Astrocyte of the cerebellum (primary cell): ENCODE measurements at regions not wholly inside any gene's neighbourhood (a gene's known extent, or its start where the extent isn't known, plus 50 kb on each side); places are given as distances from the start of the nearest gene placed in this dataset.
"Not testable (repeated sequence)": the region's sequence is repeated elsewhere in the genome, so short reads cannot be mapped to it uniquely, and the experiment has no call there.

ENCODE experiments used
- DNase-seq: peaks from one replicate; pipeline ENCODE4 v3.0.0-alpha.2; 2011; ENCODE audit warnings: low read depth
- H3K4me3 ChIP-seq: 2 replicates; pipeline ENCODE4 v1.5.1; 2011; ENCODE audit warnings: mild to moderate bottlenecking, low read depth, low read length, moderate library complexity
- CTCF ChIP-seq: IDR thresholded peaks from 2 replicates; pipeline ENCODE4 v1.5.1; 2012; ENCODE audit warnings: low read length, low read depth, moderate library complexity, mild to moderate bottlenecking; ENCODE audit errors: missing control alignments
- in situ Hi-C: cut with HindIII; loops from 2 replicates; pipeline ENCODE4 v1.10.0; 2017; ENCODE audit warnings: low sequenced_read_pairs

- in situ Hi-C loops = no loop called here
- no peak for TF ChIP-seq CTCF
- DNase-seq = no peak
- no peak overlapping the region for H3K4me3 ChIP-seq
Observed at GRCh38 chrX:6990552-6991193, 156.8 kb upstream of the STS start.

- in situ Hi-C loops = no loop called here
- H3K4me3 ChIP-seq = no peak overlapping the region
- DNase-seq = no peak
- TF ChIP-seq CTCF = no peak
Observed at GRCh38 chrX:6989858-6990257, 157.7 kb upstream of the STS start.

GRCh38 chrX:6988694-6989093 is 158.8 kb upstream of the STS start:
- DNase-seq, in situ Hi-C loops, H3K4me3 ChIP-seq: not testable (repeated sequence)

- no peak overlapping the region for H3K4me3 ChIP-seq
- DNase-seq = no peak
- in situ Hi-C loops = no loop called here
- TF ChIP-seq CTCF = no peak
Observed at GRCh38 chrX:6986915-6987314, 160.6 kb upstream of the STS start.

- TF ChIP-seq CTCF = no peak
- H3K4me3 ChIP-seq = no peak overlapping the region
- no peak for DNase-seq
- in situ Hi-C loops = no loop called here
Observed at GRCh38 chrX:6985537-6985936, 162.0 kb upstream of the STS start.

- no peak for TF ChIP-seq CTCF
- in situ Hi-C loops = no loop called here
- no peak for DNase-seq
- H3K4me3 ChIP-seq = no peak overlapping the region
Observed at GRCh38 chrX:6983207-6983955, 164.1 kb upstream of the STS start.

- DNase-seq = no peak
- in situ Hi-C loops = no loop called here
Observed at GRCh38 chrX:6981718-6982406, 165.7 kb upstream of the STS start.

More at GRCh38 chrX:6981718-6982406, 165.7 kb upstream of the STS start:
- no peak for TF ChIP-seq CTCF
- H3K4me3 ChIP-seq = no peak overlapping the region
